Muscle of leg (tissue), 3 donors: ENCODE measurements at regions not wholly inside any gene's neighbourhood (a gene's known extent, or its start where the extent isn't known, plus 50 kb on each side); places are given as distances from the start of the nearest gene placed in this dataset.
A peak's percentile ranks its signal among the peaks of the same experiment; 100 is the strongest.

Experiments
- DNase-seq: peaks from one replicate; pipeline ENCODE4 v3.0.0; 2013
- H3K27ac ChIP-seq: one replicate; pipeline ENCODE4 v1.5.1; 2013; ENCODE audit warnings: mild to moderate bottlenecking, low read length, control low read depth
- H3K27me3 ChIP-seq: one replicate; pipeline ENCODE4 v1.6.1; 2013; ENCODE audit warnings: low read length; ENCODE audit not compliant: control insufficient read depth, insufficient read depth
- H3K36me3 ChIP-seq: one replicate; pipeline ENCODE4 v1.6.1; 2013; ENCODE audit warnings: low read length; ENCODE audit not compliant: control insufficient read depth, insufficient read depth
- H3K4me1 ChIP-seq: one replicate; pipeline ENCODE4 v1.6.1; 2013; ENCODE audit warnings: low read length; ENCODE audit not compliant: control insufficient read depth, insufficient read depth
- H3K4me3 ChIP-seq: one replicate; pipeline ENCODE4 v1.5.1; 2013; ENCODE audit warnings: low read length, control low read depth
- H3K9me3 ChIP-seq: replicated peaks from 2 replicates; pipeline ENCODE4 v1.6.1; 2013; ENCODE audit warnings: low read depth, low read length; ENCODE audit not compliant: control insufficient read depth
- WGBS: methylation state at CpG from one replicate; pipeline ENCODE4 v1.1.5; 2013; ENCODE audit warnings: missing lambda C conversion rate; ENCODE audit not compliant: insufficient coverage; 5-methylcytosine and 5-hydroxymethylcytosine counted together

- H3K27me3 ChIP-seq: no peaks in the 10 kb centered on the region
- no CpG with 5 or more reads among the region's 2 CpGs for WGBS
- H3K9me3 ChIP-seq: no peaks in the 10 kb centered on the region
- DNase-seq: no peak
- no peak overlapping the region for H3K27ac ChIP-seq
- H3K4me3 ChIP-seq: no peak overlapping the region
- no peaks in the 10 kb centered on the region for H3K4me1 ChIP-seq
- H3K36me3 ChIP-seq: no peaks in the 10 kb centered on the region
These were observed 58.1 kb upstream of the ZC3H15 start for GRCh38 chr2:186427970-186428369.

GRCh38 chr2:186429104-186429503, 57.0 kb upstream of the ZC3H15 start:
- Histone ChIP-seq H3K27me3 (no peaks in the 10 kb centered on the region), H3K27ac (no peak overlapping the region), H3K4me3 (no peak overlapping the region), H3K4me1 (no peaks in the 10 kb centered on the region), H3K9me3 (no peaks in the 10 kb centered on the region), H3K36me3 (no peaks in the 10 kb centered on the region)
- peak; percentile 46 for DNase-seq

GRCh38 chr2:186431306-186431705, 54.8 kb upstream of the ZC3H15 start:
- DNase-seq: no peak
- Histone ChIP-seq H3K4me1 (no peaks in the 10 kb centered on the region), H3K36me3 (no peaks in the 10 kb centered on the region), H3K27me3 (no peaks in the 10 kb centered on the region), H3K4me3 (no peak overlapping the region), H3K27ac (no peak overlapping the region), H3K9me3 (no peaks in the 10 kb centered on the region)
- 86% methylated on average over 6 of the region's 6 CpGs for WGBS

GRCh38 chr2:186433040-186433439, 53.0 kb upstream of the ZC3H15 start:
- H3K36me3 ChIP-seq: no peaks in the 10 kb centered on the region
- WGBS: 98% methylated on average over 4 of the region's 6 CpGs
- no peaks in the 10 kb centered on the region for H3K4me1 ChIP-seq
- no peak overlapping the region for H3K27ac ChIP-seq
- no peaks in the 10 kb centered on the region for H3K27me3 ChIP-seq
- no peak overlapping the region for H3K4me3 ChIP-seq
- no peak for DNase-seq
- no peaks in the 10 kb centered on the region for H3K9me3 ChIP-seq

- no peak overlapping the region for H3K27ac ChIP-seq
- no peaks in the 10 kb centered on the region for H3K36me3 ChIP-seq
- H3K4me3 ChIP-seq: no peak overlapping the region
- 94% methylated on average over 5 of the region's 7 CpGs for WGBS
- no peaks in the 10 kb centered on the region for H3K9me3 ChIP-seq
- no peak for DNase-seq
- H3K4me1 ChIP-seq: no peaks in the 10 kb centered on the region
- H3K27me3 ChIP-seq: no peaks in the 10 kb centered on the region
These were observed 52.2 kb upstream of the ZC3H15 start for GRCh38 chr2:186433777-186434432.
